Stimulated activated CD4-positive, alpha-beta T cell treated with anti-CD3 and anti-CD28 coated beads, Interleukin-1b, Interleukin-23, amount 100 ng/mL, for 1 hour (primary cell): ENCODE measurements at regions not wholly inside any gene's neighbourhood (a gene's known extent, or its start where the extent isn't known, plus 50 kb on each side); places are given as distances from the start of the nearest gene placed in this dataset.

Source experiments
- DNase-seq, 2 donors: peaks; one replicate each; pipeline ENCODE4 v3.0.0-alpha.2; 2020; ENCODE audit warnings: low read depth in 2 of 2

DNA sequence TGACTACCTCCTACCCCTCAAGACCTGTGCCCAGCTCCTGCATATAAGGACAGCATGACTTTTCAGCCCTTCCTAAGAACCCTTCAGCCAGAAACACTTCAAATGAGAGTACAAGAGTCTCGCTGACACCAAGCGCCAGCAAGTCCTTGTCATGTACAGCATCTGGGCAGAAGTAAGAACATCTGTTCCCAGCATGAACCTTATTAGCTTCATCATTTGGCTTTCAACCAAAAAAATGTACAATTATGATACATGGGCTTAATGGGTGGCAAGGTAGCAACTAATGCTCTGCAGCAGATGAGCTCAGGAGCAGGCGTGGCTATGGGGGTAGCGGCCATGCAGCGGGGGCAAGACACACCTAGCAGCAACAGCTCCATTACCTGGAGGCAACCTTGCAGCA is 487.6 kb downstream of the COG6 start:
- no peak for DNase-seq

DNA sequence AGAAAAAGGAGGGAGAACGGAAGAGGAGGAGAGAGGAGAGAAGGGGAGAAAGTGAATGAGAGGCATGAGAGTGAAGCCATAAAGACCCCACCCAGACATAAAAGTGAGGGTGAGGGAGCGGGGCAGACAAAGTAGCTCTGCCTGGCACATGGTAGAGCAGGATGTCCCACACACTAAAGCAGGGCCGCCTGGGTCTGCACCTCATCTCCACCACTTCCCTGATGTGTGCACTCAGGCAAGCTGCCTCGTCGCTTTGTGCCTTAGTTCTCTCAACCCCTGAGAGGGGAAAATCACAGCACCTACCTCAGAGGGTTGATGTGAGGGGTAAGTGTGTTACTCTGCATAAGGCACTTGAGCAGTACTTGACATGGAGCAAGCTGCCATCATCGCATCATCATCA is 488.1 kb downstream of the COG6 start:
- DNase-seq, result no peak

DNA sequence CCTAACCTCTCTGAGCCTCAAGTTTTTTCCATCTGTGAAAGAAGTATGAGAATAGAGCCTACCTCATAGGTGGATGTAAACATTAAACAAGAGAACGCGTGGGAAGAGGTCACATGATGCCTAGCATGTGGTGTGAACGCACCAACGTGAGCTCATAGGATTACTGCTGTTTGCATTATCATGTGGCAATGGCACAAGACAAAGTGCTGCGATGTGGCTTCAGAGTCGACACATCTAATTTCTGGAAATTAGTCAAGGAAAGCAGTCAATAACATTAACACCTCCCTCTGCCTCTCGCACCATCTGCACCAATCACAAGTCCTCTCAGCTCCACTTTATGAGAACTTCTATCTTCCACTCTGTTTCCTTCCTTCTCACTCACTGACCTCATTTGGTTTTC is 489.7 kb downstream of the COG6 start:
- DNase-seq, result no peak

DNA sequence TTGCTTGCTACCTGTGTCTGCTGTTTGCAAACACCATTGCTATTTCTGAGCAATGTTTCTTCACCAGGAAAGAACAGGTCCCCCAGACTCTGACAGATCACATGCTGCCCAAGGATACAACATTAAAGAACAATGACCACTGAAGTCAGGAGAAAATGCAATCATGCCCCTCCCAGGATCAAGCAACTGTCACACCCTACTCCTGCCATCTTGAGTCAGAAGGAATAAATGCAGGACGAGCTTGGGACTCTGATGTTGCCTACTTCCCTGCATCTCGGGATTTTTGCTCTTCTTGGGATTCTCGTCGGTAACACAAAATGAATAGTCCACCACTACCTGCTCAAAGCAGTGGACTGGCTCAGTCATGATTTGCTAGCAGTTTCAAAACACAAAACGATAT is 490.6 kb downstream of the COG6 start:
- no peak for DNase-seq

DNA sequence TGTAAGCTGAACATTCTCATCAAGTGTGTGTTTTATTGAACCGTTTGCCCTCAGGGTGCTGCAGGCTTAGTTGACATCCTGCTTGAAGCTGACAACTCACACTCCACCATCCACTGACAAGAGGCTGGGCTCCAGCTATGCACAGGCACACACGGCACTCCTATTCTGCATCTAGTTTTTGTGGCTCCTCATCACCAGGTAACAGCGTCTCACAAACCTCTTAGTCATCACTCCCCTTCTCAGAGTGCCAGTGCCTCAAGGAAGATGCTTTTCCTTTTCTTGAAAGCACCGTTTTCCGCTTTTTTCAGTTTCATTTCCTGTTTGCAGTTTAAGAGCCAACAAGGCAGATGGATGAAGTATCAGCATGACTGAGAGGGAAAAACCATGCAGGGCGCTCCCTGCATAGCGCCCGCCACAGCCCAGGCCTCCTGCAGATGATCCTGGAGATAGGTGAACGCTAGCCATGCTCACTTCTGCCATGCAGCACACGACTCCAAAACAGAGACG is 491.2 kb downstream of the COG6 start:
- DNase-seq, result no peak

DNA sequence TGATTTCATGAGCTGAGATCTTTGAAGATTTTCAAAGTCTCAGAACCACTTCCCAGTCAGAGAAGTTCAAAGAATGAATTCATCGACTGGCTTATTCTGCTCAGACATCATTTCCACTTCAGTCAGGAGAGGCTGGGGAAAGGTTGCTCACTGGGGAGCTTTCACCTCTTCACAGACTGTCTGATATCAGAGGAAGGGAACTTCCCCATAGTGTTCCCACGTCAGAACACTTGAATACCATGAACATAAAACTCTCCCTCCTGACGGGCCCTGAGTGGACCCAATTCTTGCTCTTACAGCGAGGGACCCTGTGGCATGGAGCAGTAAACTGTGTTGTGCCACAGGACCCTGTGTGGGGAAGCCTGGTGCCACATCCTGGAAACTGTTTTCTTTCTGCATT is 492.6 kb downstream of the COG6 start:
- DNase-seq, result no peak

DNA sequence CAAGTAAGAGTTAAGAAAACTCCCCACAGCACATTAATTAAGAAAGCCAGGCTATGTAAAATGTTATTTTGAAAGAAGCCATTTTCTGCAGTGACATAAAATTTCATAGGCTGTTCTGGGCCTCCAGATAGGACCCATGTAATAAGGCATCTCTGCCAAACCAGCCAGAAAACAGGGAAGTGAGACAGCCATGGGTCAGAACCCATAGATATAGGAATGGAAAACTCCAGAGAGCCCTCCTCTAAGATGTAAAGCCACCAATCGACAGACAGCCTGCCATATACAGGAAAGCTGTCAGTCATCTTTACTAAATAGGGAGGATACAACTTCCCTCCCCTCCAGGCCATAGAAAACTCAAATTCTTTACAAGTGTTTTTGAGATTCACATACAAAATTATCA is 493.3 kb downstream of the COG6 start:
- no peak for DNase-seq

DNA sequence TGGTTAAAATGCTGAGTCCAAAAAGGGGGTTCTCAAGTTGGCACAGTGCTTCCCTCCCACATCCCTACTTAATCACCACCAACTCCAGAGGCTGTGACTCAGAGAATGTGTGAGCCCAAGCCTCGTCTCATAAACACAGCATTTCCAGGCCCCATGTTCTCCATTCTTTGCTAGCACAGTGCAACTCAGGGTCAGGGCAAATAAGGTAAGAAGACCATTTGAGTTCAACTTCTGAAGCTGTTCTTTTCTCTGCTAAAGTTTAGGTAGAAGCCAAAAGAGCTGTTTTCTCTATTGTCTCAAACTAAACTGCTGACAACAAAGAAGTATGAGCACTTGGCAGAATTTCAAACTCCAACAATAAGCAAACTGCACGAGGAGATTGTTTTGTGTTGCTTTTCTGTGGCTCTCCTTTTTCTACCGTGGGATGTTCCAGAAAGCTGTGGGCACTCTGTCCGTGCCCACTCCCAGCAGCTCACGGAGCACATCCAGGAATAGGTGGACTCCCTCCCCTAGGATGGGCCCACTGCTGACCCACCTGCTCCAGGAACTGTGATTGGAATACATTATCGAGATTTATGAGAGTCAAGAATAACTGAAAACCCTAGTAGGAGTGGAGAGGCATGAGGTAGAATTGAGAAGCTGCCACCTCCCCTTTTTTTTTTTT is 494.3 kb downstream of the COG6 start:
- no peak for DNase-seq

DNA sequence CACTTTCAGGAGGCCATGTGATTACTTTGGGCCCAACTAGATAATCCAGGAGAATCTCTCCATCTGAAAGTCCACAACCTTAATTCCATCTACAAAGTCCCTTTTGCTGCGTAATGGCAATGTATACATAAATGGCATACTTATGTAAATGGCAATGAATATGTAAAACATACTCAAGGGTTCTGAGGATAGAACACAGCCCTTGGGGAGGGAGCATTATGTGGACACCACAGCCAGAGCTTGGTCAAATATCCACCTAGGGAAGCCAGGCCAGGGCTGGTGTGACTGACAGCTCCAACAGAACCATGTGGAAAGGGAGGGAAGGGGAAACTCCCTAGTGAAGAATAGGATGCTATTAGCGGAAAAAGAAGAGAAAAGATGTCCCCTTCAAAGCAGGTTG is 496.2 kb downstream of the COG6 start:
- DNase-seq, result no peak

DNA sequence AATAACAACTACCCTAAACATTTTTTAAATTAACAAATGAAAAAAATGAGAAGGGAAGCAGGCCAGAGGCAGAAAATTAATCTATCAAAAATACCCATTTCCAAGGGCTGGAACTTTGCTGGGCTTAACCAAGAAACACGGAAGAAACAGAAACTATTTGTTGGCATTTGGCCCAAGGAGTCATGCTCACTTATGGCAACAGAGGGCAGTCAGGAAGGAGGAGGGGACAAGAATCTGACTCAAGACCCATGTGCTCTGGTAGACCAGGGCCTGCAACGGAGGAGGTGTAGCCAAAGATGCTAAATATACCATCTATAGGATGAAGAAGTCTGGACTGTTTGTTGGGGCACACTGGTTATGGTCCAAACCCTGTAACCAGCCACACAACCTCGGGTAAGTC is 496.7 kb downstream of the COG6 start:
- DNase-seq, result no peak

DNA sequence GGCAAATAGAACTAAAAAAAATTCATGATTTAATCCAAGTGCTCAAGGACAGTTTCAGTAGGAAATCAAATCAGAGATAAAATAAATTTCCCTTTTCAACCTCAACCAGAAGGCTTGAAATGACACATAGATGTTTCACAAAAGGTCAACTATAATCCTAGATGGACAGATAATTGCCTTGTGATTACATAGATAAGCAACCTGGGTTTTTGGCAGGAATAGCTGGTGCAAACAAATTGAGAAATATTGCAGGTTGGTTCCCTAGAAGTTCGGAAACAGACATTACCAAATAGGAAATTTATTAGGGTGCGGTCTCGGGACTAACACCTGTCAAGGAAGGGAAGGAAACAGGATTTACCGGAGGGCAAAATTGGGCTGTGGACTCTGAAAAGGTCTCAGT is 497.5 kb downstream of the COG6 start:
- DNase-seq, result no peak

DNA sequence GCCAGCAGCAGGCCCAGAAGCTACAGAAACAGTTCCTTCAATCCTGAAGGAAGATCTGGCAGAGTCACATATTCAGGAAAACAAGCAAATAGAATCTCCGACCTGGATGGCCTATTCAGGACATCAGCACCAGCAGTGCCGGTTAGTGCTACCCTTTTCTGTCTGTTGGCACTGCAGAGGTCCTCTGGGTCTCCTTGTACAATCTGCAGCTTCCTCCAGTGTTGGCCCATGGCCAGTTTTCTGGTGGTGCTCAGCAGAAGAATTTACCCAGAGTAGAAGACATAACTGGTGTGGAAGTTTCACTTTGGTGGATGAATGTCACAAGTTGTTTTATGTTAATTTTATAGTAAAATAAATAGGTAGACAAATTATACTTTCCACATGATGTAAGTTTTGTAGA is 498.1 kb downstream of the COG6 start:
- no peak for DNase-seq

DNA sequence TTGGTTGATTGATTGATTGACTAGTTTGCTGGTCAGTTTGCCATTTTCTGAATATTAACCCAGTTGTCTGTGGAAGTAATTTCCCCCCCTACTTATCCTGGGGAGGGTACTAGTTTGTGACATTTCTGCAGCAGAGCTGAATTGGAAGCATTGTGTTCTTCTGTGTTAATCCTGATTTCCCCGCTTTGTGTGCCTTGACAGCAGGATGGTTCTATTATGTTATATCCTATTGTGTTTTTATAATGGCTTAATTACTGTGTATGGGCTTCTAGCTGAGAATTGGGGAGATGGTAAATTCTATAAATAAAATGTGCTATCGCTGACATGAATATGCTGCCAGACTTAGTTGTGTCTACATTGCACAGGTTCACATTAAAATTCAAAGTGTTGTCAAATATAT is 499.7 kb downstream of the COG6 start:
- no peak for DNase-seq

DNA sequence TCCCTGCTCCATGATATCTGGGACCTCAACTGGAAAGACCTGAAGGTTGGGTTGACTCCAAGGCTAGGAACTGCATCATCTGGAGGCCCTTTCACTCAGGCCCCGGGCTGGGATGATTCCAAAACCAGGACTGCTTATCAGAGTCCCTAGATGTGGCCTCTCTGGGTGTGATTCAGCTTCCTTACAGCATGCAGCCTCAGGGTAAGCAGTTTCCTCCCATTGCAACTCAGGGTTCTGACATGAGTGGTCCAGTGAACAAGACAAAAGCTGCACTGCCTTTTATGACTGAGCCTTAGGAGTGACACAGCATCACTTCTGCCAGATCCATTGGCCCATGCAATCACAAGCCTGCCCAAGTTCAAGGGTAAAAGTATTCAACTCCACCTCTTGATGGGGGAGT is 502.8 kb downstream of the COG6 start:
- DNase-seq, result no peak

DNA sequence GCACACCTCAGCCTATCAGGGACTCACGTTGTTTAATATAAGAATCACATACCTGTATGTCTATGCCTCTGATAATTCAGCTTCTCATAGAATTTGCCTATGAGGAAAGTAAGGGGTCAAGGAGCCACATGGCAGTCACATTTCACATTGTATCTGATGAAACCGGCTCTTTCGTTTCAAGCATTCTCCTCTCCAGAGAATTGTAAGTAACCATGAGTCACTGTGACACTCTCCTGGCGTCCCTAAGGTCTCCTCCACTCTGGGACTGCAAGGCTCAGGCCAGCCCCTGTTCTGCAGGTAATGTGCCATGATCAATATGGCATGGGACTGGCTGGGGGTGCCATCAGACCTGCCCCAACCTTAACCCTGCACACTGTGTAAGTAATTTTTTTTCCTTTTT is 503.3 kb downstream of the COG6 start:
- no peak for DNase-seq

DNA sequence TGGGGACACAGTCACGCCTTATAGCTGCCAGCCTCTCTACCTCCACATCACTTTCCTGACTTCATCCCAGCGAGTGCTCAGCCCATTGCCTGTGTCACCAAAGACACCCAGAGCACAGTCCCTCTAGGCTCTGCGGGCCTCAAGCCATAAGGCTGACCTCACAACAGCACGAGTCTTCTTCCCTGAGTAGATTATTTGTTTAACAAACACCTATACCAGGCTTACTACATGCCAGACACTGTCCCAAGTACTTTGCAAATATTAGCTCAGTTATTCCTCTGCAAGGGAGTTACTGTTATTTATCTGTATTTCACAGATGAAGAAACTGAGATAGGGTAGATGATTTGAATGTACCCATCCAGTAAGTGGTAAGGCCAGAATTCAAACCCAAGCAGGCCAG is 504.3 kb downstream of the COG6 start:
- no peak for DNase-seq

DNA sequence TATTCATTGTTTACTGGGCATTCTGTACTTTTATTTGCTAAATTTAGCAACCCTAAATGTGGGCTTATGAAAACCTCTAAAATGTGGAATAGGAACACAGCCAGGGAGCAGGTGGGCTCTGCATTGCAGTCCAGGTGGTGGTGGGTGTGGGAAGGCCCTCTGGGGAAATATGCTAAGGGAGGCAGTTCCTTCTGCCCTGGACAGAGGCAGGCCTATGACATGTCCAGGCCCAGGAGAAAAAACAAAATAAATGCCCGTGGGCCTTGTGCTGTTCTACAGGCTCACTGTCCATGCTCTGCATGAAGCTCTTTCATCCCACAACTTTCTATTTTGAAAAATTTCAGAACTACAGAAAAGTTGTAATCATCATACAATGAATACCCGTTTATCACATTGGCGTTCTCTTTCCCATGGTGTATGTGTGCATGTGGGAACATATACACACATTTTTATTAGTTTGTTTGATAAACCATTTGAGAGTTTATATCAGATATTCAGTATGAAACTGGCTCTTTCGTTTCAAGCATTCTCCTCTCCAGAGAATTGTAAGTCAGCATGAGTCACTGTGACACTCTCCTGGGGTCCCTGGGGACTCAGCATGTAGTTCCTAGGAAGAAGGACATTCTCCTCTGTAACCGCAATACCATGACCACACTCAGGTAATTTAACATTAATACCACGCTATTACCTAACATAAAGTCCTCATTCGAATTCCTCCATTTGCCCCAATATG is 505.3 kb downstream of the COG6 start:
- no peak for DNase-seq

DNA sequence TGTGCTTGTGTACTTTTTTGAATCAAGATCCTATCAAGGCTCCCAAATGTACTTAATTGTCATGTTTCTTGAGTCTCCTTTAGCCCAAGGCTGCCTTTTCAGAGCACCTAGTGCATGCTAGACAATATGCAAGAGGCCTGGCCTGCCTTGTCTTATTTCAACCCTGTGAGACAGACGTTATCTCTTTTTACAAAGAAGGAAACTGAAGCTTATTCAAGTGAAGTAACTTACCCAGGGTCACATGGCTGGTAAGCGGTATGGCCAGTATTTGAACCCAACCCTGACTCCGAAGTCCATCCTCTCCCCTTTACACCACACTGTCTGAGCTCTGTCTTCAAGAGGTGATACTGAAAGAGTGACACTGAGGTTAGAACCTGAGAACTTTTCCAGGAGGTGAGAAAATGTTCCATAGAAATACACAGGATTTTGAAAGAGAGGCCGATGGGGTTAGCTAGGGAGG is 505.1 kb downstream of the FOXO1 start:
- no peak for DNase-seq

DNA sequence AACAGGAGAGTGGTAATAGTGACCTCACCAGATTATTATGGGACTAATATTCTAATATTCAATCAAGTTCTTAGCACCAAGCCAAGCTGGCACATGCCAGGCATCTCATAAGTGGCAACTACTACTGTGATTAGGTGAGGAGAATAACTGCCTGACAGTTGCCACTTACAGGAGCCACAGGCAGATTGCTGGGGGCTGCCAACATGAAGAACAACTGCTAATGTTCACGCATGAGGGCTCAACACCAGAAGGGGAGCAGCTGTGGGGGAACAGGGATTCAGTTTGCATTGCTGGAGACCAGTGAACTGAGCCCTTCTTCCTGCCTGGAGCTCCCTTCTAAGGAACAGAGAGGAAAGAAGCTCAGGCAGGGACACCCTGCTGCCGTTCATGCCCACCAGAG is 504.5 kb downstream of the FOXO1 start:
- DNase-seq, result no peak

DNA sequence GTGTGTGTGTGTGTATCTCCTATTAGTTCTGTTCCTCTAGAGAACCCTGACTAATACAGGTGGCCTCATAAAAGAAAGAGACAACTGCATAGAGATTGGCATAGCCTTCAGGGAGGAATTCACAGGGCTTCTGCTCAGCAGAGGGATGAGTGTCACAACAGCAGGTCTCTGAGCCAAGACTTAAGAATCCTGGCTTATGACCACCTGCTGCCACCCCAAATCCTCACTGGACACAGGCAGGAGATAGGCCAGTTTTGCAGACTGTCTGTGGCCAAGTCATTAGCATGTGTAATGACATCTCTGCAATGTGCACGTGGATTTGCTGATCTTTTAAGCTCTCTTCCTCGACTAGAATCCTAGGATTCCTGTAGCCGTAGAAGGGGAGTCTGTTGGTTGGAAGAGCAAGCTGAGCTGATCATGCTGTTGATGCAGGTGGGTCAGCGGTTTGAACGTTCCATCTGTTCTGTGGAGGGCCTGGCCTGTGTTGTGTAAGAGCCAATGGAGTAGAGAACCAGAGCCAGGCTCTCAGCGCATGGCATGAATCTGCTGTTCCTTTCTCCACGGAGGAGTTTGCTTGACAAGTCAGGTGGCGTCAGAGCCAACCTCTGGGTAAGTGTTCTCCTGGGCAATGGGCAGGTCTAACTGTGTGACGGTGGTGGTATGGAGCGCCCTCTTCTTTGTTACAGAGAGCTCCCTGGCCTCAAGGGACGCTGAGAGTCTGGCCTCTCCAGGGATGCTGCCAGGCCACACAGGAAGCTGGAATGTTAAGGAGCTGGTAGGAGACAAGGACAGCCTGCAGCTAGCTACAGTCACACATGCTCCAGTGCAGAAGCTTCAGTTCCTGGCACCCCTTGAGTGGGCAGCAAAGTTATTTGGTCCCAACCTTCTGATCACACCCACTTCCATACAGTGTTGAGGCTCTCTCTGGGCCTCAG is 503.1 kb downstream of the FOXO1 start:
- no peak for DNase-seq

DNA sequence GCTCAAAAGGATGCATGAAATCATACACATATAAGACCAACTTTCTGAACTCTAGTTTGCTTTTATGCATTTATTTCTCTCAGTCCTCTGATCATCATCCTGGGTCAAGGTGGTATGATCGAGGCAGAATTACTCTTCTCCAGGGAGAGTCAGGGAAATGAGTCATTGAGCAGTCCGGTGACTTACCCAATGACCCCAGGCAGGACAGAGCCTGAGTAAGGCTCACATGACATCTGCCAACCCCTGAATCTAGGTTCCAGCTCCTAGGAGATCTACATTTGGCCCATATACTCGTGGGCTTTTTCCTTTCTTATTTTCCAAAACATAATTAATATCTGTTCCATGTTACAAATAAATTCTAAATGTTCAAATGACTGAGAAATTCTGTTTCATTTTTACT is 502.3 kb downstream of the FOXO1 start:
- DNase-seq, result no peak

DNA sequence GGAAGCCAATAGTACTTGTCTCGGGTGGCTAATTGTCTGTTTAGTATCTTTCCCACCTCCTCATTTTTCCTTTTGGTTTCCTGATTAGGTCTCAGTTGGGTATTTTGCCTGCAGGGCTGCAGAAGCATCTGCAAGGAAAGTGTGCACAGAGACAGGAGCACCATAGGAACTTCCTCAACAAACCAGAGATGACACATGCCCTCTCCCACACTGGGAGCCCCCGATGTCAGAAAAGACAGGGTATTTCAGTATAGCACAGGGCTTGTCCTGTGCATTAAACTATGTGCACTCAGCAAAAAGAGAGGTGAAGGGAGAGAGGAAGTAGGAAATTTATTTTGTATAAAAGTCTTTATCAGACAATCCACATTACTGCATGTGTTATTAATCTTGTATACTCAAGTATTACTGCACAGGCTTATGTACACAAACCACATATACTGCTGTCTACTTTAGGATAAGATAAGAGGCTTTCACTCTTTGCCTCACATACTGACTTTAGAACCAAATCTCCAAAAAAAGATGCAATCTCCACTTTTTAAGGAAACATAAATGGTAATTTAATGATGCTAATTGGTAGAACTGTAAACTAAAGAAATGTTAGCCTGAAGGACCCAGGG is 501.0 kb downstream of the FOXO1 start:
- no peak for DNase-seq
